ENCODE measurements at regions not wholly inside any gene's neighbourhood (a gene's known extent, or its start where the extent isn't known, plus 50 kb on each side); places are given as distances from the start of the nearest gene placed in this dataset.

- no peak for TF ChIP-seq KDM4A (IDR thresholded peaks at IDR 0.05; ENCODE audit: low read depth, low read length, severe bottlenecking)
- TF ChIP-seq TAF7 (optimal IDR thresholded peaks at IDR 0.05; ENCODE audit: borderline replicate concordance, low read depth, low read length): no peak
These were observed 803.9 kb downstream of the TAF11L14 start (continued) for GRCh38 chr5:18438126-18438525.

All from H1 (cell line).